Mammary epithelial cell (primary cell): ENCODE measurements at regions not wholly inside any gene's neighbourhood (a gene's known extent, or its start where the extent isn't known, plus 50 kb on each side); places are given as distances from the start of the nearest gene placed in this dataset.

ENCODE experiments used
- EZH2 ChIP-seq: IDR thresholded peaks from 2 replicates; pipeline ENCODE4 v1.6.1; 2012; ENCODE audit warnings: low read length, inconsistent platforms, borderline replicate concordance
- TF ChIP-seq, protein P1 (sequence below), 2 donors: IDR thresholded peaks in 1 of 2; conservative IDR thresholded peaks in 1 of 2; 2 replicates each; pipeline ENCODE4 v1.5.1; 2011 to 2012; ENCODE audit warnings: inconsistent platforms in 2 of 2, low read length in 2 of 2, mild to moderate bottlenecking in 2 of 2, control low read depth in 1 of 2, low read depth in 1 of 2; ENCODE audit not compliant: insufficient read depth in 1 of 2; ENCODE audit errors: extremely low read depth in 1 of 2

- TF ChIP-seq, protein P1, sequence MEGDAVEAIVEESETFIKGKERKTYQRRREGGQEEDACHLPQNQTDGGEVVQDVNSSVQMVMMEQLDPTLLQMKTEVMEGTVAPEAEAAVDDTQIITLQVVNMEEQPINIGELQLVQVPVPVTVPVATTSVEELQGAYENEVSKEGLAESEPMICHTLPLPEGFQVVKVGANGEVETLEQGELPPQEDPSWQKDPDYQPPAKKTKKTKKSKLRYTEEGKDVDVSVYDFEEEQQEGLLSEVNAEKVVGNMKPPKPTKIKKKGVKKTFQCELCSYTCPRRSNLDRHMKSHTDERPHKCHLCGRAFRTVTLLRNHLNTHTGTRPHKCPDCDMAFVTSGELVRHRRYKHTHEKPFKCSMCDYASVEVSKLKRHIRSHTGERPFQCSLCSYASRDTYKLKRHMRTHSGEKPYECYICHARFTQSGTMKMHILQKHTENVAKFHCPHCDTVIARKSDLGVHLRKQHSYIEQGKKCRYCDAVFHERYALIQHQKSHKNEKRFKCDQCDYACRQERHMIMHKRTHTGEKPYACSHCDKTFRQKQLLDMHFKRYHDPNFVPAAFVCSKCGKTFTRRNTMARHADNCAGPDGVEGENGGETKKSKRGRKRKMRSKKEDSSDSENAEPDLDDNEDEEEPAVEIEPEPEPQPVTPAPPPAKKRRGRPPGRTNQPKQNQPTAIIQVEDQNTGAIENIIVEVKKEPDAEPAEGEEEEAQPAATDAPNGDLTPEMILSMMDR (conservative IDR thresholded peaks at IDR 0.05 in 1 of 2, IDR thresholded peaks at IDR 0.05 in 1 of 2; ENCODE audit: extremely low read depth in 1 of 2, insufficient read depth in 1 of 2, low read depth in 1 of 2, low read length in 2 of 2), result no peak
- TF ChIP-seq EZH2, result no peak
These were observed 1082.5 kb downstream of the BRD1 start for GRCh38 chr22:48744967-48745841.
